Ishikawa (cell line): ENCODE measurements at regions not wholly inside any gene's neighbourhood (a gene's known extent, or its start where the extent isn't known, plus 50 kb on each side); places are given as distances from the start of the nearest gene placed in this dataset.

Source experiments
- CEBPB ChIP-seq: IDR thresholded peaks from 2 replicates; pipeline ENCODE4 v1.6.1; 2012
- CREB1 ChIP-seq: IDR thresholded peaks from 2 replicates; pipeline ENCODE4 v1.6.1; 2012; ENCODE audit warnings: low read depth
- EGR1 ChIP-seq: IDR thresholded peaks from 2 replicates; pipeline ENCODE4 v1.6.1; 2012
- EP300 ChIP-seq: IDR thresholded peaks from 2 replicates; pipeline ENCODE4 v1.6.1; 2012; ENCODE audit warnings: borderline replicate concordance
- FOXM1 ChIP-seq: IDR thresholded peaks from 2 replicates; pipeline ENCODE4 v1.6.1; 2012; ENCODE audit warnings: low read depth, borderline replicate concordance
- NFIC ChIP-seq: IDR thresholded peaks from 2 replicates; pipeline ENCODE4 v1.6.1; 2012
- RAD21 ChIP-seq: IDR thresholded peaks from 2 replicates; pipeline ENCODE4 v1.6.1; 2012; ENCODE audit warnings: low read depth
- TAF1 ChIP-seq: IDR thresholded peaks from 2 replicates; pipeline ENCODE4 v1.6.1; 2012; ENCODE audit warnings: low read depth, mild to moderate bottlenecking
- TCF12 ChIP-seq: IDR thresholded peaks from 2 replicates; pipeline ENCODE4 v1.6.1; 2012; ENCODE audit warnings: low read depth
- TEAD4 ChIP-seq: IDR thresholded peaks from 2 replicates; pipeline ENCODE4 v1.6.1; 2012
- YY1 ChIP-seq: IDR thresholded peaks from 2 replicates; pipeline ENCODE4 v1.6.1; 2012; ENCODE audit warnings: low read depth
- ZBTB7A ChIP-seq: IDR thresholded peaks from 2 replicates; pipeline ENCODE4 v1.6.1; 2012; ENCODE audit warnings: low read depth
- TF ChIP-seq, protein P1 (sequence below): IDR thresholded peaks from 2 replicates; pipeline ENCODE4 v1.6.1; 2012
- TF ChIP-seq, protein P2 (sequence below): IDR thresholded peaks from 2 replicates; pipeline ENCODE4 v1.6.1; 2012; ENCODE audit warnings: low read depth, mild to moderate bottlenecking
- TF ChIP-seq, protein P3 (sequence below): IDR thresholded peaks from 2 replicates; pipeline ENCODE4 v1.6.1; 2012

DNA sequence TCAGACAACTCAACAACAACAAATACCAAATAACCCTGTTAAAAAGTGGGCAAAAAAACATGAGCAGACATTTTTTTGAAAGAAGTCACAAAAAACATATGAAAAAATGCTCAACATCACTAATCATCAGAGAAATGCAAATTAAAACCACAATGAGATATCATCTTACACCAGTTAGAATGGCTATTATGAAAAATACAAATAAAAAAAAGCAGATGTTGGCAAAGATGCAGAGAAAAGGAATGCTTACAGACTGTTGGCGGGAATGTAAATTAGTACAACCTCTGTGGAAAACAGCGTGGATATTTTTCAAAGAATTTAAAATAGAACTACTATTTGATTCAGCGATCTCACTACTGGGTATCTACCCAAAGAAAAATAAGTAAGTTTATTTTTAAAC is 114.0 kb downstream of the SLC38A4 start:
- no peak for TF ChIP-seq TCF12
- TF ChIP-seq CEBPB = no peak
- no peak for TF ChIP-seq RAD21
- no peak for TF ChIP-seq EP300
- TF ChIP-seq ZBTB7A = no peak
- TF ChIP-seq TEAD4 = no peak
- no peak for TF ChIP-seq NFIC
- no peak for TF ChIP-seq EGR1
- TF ChIP-seq YY1 = no peak
- TF ChIP-seq, protein P1, sequence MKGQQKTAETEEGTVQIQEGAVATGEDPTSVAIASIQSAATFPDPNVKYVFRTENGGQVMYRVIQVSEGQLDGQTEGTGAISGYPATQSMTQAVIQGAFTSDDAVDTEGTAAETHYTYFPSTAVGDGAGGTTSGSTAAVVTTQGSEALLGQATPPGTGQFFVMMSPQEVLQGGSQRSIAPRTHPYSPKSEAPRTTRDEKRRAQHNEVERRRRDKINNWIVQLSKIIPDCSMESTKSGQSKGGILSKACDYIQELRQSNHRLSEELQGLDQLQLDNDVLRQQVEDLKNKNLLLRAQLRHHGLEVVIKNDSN = no peak
- TF ChIP-seq TAF1 = no peak
- TF ChIP-seq, protein P2, sequence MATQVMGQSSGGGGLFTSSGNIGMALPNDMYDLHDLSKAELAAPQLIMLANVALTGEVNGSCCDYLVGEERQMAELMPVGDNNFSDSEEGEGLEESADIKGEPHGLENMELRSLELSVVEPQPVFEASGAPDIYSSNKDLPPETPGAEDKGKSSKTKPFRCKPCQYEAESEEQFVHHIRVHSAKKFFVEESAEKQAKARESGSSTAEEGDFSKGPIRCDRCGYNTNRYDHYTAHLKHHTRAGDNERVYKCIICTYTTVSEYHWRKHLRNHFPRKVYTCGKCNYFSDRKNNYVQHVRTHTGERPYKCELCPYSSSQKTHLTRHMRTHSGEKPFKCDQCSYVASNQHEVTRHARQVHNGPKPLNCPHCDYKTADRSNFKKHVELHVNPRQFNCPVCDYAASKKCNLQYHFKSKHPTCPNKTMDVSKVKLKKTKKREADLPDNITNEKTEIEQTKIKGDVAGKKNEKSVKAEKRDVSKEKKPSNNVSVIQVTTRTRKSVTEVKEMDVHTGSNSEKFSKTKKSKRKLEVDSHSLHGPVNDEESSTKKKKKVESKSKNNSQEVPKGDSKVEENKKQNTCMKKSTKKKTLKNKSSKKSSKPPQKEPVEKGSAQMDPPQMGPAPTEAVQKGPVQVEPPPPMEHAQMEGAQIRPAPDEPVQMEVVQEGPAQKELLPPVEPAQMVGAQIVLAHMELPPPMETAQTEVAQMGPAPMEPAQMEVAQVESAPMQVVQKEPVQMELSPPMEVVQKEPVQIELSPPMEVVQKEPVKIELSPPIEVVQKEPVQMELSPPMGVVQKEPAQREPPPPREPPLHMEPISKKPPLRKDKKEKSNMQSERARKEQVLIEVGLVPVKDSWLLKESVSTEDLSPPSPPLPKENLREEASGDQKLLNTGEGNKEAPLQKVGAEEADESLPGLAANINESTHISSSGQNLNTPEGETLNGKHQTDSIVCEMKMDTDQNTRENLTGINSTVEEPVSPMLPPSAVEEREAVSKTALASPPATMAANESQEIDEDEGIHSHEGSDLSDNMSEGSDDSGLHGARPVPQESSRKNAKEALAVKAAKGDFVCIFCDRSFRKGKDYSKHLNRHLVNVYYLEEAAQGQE = no peak
- no peak for TF ChIP-seq CREB1
- TF ChIP-seq, protein P3, sequence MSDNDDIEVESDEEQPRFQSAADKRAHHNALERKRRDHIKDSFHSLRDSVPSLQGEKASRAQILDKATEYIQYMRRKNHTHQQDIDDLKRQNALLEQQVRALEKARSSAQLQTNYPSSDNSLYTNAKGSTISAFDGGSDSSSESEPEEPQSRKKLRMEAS = no peak
- TF ChIP-seq FOXM1 = no peak

DNA sequence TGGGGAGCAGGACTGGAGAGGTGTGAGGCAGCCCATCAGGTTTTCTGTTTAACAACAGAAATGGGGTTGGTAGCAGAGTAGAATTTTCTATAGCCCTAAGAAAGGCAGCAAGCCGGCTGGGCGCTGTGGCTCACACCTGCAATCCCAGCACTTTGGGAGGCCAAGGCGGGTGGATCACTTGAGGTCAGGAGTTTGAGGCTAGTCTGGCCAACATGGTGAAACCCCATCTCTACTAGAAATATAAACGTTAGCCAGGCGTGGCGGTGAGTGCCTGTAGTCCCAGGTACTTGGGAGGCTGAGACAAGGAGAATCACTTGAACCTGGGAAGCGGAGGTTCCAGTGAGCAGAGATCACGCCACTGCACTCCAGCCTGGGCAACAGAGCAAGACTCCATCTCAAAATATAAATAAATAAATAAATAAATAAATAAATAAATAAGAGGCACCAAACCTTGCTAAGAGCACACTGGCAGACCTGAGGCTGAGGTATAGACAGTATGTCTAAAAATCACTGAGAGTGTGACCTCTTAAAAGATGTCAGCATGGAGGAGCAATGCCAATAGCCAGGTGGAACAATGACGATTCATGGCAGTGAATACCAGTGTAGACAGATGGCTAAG is 115.6 kb downstream of the SLC38A4 start:
- TF ChIP-seq, protein P2 = no peak
- TF ChIP-seq, protein P1 = no peak
- TF ChIP-seq, protein P3 = no peak
- TF ChIP-seq TAF1 (no peak), CREB1 (no peak), FOXM1 (no peak), RAD21 (no peak)

DNA sequence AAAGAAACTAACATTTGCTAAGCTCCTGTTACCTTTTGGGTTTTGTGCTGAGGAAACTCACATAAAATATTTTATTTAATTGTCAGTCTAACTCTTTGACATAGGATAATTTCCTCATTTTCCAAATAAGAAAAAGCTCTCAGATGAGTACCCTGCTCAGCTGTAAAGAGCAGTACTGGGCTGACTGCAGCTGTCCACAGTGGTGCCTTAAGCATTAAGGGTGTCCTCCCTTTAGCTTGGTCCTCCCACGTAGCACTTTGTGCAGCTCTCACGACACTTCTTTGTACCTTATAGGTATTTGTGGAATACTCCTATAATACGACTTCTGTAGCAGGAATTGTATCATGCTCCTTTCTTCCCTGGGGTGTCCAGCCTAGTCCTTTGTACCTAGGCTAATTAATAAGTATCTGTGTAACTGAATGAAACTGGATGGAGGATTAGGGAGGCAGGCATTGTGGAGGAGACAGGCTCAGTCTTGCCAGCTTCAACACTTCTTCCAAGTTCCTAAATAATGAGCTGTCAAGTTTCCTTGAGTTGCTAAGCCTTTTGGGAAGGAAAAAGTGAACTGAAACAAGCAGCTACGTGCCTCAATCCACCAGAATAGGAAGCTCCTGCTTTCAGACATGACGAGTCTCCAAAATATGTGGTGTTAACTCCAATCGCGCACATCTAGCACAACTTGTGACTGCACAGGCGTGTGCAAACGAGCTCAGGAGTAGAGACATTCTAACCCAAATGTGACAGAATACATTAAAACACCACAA is 123.0 kb downstream of the SLC38A4 start:
- TF ChIP-seq CEBPB = no peak
- no peak for TF ChIP-seq TAF1
- TF ChIP-seq ZBTB7A = no peak
- TF ChIP-seq YY1 = no peak
- TF ChIP-seq NFIC = no peak
- TF ChIP-seq RAD21 = no peak
- TF ChIP-seq EP300 = no peak
- TF ChIP-seq, protein P2 = no peak
- TF ChIP-seq, protein P1 = no peak
- TF ChIP-seq, protein P3 = no peak
- TF ChIP-seq TCF12 = no peak

DNA sequence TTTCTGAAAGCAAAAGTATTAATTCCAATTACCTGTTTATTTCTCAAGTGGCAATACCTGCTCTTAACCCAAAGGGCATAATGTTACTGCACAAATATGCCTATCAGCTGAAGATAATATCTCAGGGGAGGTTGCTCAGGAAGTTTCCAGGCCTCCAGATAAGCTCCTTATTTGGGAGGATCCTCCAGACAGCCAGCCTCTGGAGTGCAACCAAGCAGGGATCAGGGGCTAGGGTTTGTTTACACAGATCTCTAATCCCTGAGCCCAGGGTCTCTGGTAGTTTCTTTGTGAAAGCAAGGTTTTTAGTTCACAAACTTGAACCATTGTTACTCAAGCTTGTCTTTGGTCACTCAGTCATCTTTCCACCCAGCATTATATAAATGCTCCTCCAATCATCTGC is 124.4 kb downstream of the SLC38A4 start:
- TF ChIP-seq EP300 (no peak), YY1 (no peak), ZBTB7A (no peak), TCF12 (no peak), EGR1 (no peak), CREB1 (no peak), RAD21 (no peak), CEBPB (no peak), FOXM1 (no peak), NFIC (no peak), TEAD4 (no peak)
- TF ChIP-seq, protein P1 = no peak
- TF ChIP-seq, protein P3 = no peak
- TF ChIP-seq, protein P2 = no peak
